ENCODE measurements at regions not wholly inside any gene's neighbourhood (a gene's known extent, or its start where the extent isn't known, plus 50 kb on each side); places are given as distances from the start of the nearest gene placed in this dataset.

- H3K4me1 ChIP-seq (ENCODE audit: insufficient read depth, low read length) = no peaks in the 10 kb centered on the region
- peaks cover 0 to 3% of the 10 kb centered on the region in 2 experiments for H3K9me3 ChIP-seq (ENCODE audit: control insufficient read depth in 1 of 2, insufficient read depth in 1 of 2, low read length in 2 of 2)
- H3K4me1 Mint-ChIP-seq (ENCODE audit: low read depth) = no peaks in the 10 kb centered on the region
- intact Hi-C loops (cut with DNase I, micrococcal nuclease) = no loop called here
- CTCF ChIA-PET = no interaction called here
- no peak overlapping the region for H3K4me3 ChIP-seq (ENCODE audit: low read length)
- H3K36me3 Mint-ChIP-seq (ENCODE audit: low read depth) = no peaks in the 10 kb centered on the region
- POLR2A ChIA-PET = no interaction called here
- no peaks in the 10 kb centered on the region for H3K27me3 ChIP-seq (ENCODE audit: control insufficient read depth in 1 of 2, insufficient read depth in 2 of 2, low read length in 2 of 2)
- H3K9me3 Mint-ChIP-seq = peaks cover 11% of the 10 kb centered on the region
- no peak for TF ChIP-seq CTCF (IDR thresholded peaks at IDR 0.05)
- no peaks in the 10 kb centered on the region for H3K27me3 Mint-ChIP-seq
- DNase-seq (no peak), ATAC-seq (ENCODE audit: poor library complexity) (no peak)
- H3K4me3 Mint-ChIP-seq = no peak overlapping the region
- no peak overlapping the region for H3K27ac ChIP-seq (ENCODE audit: low read depth in 1 of 2, low read length in 2 of 2)
- H3K27ac Mint-ChIP-seq = no peak overlapping the region
- no peaks in the 10 kb centered on the region for H3K36me3 ChIP-seq (ENCODE audit: insufficient read depth, low read length)
Observed at GRCh38 chr7:145957160-145957890, 159.3 kb upstream of the CNTNAP2 start.

DNA sequence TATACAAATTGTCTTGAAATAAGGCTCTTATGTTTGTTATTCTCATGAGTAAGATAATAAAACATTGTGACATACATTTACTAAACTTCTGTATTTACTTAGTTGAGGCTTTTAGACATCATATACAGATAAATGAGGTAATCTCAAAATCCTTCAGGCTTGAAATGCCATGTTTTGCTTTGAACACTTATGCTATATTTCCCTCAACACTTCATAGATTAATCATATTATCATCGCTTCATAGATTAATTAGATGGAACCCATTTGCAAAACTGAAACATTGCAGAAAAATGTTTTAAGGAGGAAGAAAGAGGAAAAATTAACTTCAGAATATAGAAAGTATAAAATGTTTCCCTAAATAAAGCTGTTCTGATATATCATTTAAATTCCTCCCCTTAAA is 165.0 kb upstream of the CNTNAP2 start:
- CTCF ChIA-PET = no interaction called here
- POLR2A ChIA-PET = no interaction called here

DNA sequence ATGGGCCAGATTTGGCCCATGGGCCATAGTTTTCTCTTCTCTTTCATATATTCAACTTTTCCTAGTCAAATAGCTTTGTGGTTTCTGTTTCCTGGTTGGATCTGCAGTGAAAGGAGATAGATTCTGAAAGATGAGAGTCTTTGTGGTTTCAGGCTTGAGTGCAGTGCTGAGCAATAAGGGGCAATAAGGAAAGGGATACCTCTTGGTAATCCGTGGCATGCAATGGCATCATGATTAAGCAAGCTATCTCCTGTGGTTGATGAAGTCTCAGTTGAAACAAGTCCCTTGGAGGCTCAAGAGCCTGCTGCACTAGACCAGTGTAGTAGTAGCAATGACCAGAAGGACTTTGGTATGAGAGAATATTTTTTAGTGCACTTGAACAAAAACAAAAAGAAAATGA is 187.7 kb upstream of the CNTNAP2 start:
- Mint-ChIP-seq H3K27me3 (no peaks in the 10 kb centered on the region), H3K4me1 (ENCODE audit: low read depth) (no peaks in the 10 kb centered on the region), H3K36me3 (ENCODE audit: low read depth) (no peaks in the 10 kb centered on the region), H3K4me3 (no peak overlapping the region), H3K27ac (no peak overlapping the region), H3K9me3 (peaks cover 11% of the 10 kb centered on the region)
- intact Hi-C loops (cut with DNase I, micrococcal nuclease) = no loop called here
- no peak for TF ChIP-seq CTCF (IDR thresholded peaks at IDR 0.05)
- DNase-seq (no peak), ATAC-seq (ENCODE audit: poor library complexity) (no peak)
- no peak overlapping the region for H3K27ac ChIP-seq (ENCODE audit: low read depth in 1 of 2, low read length in 2 of 2)
- ChIA-PET POLR2A (no interaction called here), CTCF (no interaction called here)
- peaks cover 0 to 3% of the 10 kb centered on the region in 2 experiments for H3K9me3 ChIP-seq (ENCODE audit: control insufficient read depth in 1 of 2, insufficient read depth in 1 of 2, low read length in 2 of 2)
- H3K36me3 ChIP-seq (ENCODE audit: insufficient read depth, low read length) = no peaks in the 10 kb centered on the region
- no peaks in the 10 kb centered on the region for H3K27me3 ChIP-seq (ENCODE audit: control insufficient read depth in 1 of 2, insufficient read depth in 2 of 2, low read length in 2 of 2)
- no peak overlapping the region for H3K4me3 ChIP-seq (ENCODE audit: low read length)
- no peaks in the 10 kb centered on the region for H3K4me1 ChIP-seq (ENCODE audit: insufficient read depth, low read length)

More for the DNA sequence above, 165.0 kb upstream of the CNTNAP2 start:
- Histone ChIP-seq H3K4me3 (ENCODE audit: low read length) (no peak overlapping the region), H3K27ac (ENCODE audit: low read depth in 1 of 2, low read length in 2 of 2) (no peak overlapping the region), H3K4me1 (ENCODE audit: insufficient read depth, low read length) (no peaks in the 10 kb centered on the region), H3K36me3 (ENCODE audit: insufficient read depth, low read length) (no peaks in the 10 kb centered on the region), H3K27me3 (ENCODE audit: control insufficient read depth in 1 of 2, insufficient read depth in 2 of 2, low read length in 2 of 2) (no peaks in the 10 kb centered on the region), H3K9me3 (ENCODE audit: control insufficient read depth in 1 of 2, insufficient read depth in 1 of 2, low read length in 2 of 2) (no peaks in the 10 kb centered on the region)
- intact Hi-C loops (cut with DNase I, micrococcal nuclease) = no loop called here
- no peaks in the 10 kb centered on the region for H3K36me3 Mint-ChIP-seq (ENCODE audit: low read depth)
- H3K4me3 Mint-ChIP-seq = no peak overlapping the region
- no peak overlapping the region for H3K27ac Mint-ChIP-seq
- no peaks in the 10 kb centered on the region for H3K27me3 Mint-ChIP-seq
- H3K9me3 Mint-ChIP-seq = peaks cover 22% of the 10 kb centered on the region
- no peak for ATAC-seq (ENCODE audit: poor library complexity)
- no peak for DNase-seq
- no peak for TF ChIP-seq CTCF (IDR thresholded peaks at IDR 0.05)
- no peaks in the 10 kb centered on the region for H3K4me1 Mint-ChIP-seq (ENCODE audit: low read depth)
